HG03378 (cell line): ENCODE measurements at regions not wholly inside any gene's neighbourhood (a gene's known extent, or its start where the extent isn't known, plus 50 kb on each side); places are given as distances from the start of the nearest gene placed in this dataset.

ENCODE experiments used
- ATAC-seq: cut with Tn5 transposase; IDR thresholded peaks from one replicate; pipeline ENCODE4 v1.9.1; 2021; ENCODE audit warnings: mild to moderate bottlenecking, moderate library complexity; ENCODE audit not compliant: unreplicated experiment

DNA sequence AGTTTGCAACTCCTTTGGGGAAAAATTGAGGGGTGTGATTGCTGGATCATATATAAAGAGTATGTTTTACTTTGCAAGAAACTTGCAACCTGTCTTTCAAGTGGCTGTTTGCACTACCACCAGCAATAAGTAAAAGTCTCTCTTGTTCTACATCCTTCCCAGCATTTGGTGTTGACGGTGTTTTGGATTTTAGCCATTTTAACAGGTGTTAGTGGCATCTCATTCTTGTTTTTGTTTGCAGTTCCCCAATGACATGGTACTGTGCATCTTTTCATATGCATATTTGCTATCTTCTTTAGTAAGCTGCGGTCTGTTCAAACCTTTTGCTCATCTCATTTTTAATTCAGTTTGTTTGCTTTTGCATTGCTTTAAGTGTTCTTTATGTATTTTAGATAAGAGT, 535.5 kb downstream of the LRRIQ3 start:
- ATAC-seq: no peak

DNA sequence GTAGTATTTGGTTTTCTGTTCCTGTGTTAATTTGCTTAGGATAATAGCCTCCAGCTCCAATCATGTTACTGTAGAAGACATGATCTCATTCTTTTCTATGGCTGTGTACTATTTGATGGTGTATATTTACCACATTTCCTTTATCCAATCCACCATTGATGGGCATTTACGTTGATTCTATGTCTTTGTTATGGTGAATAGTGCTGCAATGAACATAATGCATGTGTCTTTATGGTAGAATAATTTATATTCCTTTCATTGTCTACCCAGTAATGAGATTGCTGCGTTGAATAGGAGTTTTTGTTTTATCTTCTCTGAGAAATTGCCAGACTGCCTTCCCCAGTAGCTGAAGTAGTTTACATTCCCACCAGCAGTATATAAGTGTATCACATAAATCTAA, 538.8 kb downstream of the LRRIQ3 start:
- no peak for ATAC-seq

DNA sequence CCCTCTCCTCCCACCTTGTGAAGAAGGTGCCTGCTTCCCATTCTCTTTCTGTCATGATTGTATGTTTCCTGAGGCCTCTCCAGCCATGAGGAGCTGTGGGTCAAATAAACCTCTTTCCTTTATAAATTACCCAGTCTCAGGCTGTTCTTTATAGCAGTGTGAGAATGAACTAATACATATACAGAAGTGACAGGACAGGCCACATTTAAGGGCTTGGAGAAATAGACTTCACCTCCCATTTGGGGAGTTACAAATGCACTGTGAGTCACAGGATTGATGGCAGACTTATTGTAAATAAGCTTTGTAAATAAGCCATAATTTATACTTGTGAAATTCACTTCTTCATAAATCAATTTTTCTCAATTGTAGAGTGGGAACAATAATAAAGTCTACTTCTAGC, 543.3 kb downstream of the LRRIQ3 start:
- ATAC-seq: no peak

DNA sequence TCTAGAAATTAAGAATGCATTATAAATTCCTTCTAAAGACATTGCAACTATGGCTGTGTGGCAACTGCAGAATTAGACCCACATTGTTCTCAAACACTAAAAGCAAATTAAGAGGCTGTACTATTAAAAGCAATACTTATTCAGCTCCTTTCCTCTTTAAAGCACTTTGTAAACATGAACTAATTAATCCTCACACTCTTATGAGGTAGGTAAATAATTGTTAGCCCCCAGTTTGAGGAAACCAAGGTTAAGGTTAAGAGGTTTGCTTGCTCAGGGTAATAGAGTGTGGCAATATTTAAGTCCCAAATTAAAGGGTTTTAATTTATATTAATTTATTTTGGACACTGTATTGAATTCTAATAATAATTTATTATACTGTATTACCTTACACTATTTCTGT, 553.8 kb downstream of the LRRIQ3 start:
- no peak for ATAC-seq

DNA sequence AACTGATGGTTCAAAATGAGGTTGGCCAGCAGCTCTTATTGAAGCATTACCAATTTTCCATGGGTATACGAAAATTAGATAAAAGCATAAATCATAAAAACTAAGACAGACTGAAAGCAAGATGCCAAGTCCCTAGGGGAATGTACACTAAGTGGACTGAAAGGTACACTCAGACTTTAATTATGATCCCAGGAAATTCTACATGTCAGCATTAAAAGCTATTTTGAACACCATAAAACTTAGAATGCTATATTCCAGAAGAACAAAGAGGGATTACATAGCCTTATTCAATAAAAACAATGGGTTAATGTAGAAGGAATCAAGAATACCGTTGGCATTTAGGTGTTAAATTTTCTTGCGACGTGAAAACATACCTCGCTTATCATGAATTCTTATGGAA, 558.5 kb downstream of the LRRIQ3 start:
- ATAC-seq: no peak

DNA sequence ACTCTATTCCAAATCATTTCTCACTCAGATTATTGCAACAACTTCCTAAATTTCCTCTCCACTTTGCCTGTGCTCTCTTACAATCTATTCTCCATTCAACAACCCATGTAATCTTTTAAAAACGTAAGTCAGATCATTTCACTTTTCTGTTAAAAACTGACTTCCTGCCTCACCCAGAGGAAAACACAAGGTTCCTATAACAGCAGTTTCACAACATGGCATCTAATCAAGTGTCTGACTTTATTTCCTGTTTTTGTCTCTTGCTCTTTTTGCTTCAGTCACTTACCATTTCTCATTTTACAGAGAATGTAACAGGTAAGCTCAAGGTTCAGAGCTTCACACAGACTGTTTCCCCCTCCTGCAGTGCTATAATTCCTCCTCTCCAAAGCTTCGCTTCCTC, 560.7 kb downstream of the LRRIQ3 start:
- ATAC-seq: no peak

DNA sequence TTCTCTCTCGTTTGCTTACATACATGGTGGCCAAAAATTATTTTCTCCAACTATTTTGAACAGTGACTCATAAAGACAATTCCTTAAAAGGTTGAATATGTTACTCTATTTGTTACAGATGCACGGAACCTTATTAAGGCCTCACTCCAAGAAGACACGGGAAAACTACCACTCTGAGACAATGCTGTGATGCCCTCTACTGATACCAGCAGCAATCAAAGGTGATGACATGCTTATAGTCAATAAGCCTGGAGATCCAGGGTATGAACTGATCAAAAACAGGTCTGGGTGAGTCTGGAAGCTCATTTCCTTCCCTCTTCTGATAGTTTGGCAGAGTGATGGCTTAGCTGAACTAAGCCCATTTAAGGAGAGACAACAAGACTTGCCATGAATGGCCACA, 563.0 kb downstream of the LRRIQ3 start:
- no peak for ATAC-seq

DNA sequence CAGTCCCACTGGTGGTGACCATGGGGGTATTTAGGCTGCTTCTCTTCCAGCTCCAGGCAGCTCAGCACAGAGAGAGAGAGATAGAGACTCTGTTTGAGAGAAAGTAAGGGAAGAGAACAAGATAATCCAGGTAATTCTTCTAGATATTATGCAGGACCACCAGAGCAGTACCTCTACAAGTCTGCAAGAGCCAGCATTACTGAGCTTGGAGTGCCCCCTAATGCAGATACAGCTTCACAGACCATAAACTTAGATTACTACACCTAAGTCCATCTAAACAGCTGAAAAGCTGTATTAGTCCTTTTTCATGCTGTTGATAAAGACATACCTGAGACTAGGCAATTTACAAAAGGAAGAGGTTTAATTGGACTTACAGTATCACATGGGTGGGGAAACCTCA, 570.3 kb downstream of the LRRIQ3 start:
- no peak for ATAC-seq

DNA sequence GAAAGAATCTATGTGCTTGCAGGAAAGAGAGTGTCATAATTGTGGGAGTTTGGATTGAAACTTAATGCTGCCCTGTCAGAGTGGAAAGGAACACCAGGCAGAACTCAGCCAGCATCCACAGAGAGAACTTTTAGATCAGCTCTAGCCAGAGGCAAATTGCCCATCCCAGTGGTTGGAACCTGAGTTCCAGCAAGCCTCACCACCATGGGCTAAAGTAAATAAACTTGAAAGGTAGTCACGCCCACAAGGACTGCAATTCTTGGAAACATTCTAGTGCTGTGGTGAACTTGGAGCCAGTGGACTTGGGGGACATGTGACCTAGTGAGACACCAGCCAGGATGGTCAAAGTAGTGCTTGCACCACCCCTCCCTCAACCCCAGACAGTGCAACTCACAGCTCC, 571.6 kb downstream of the LRRIQ3 start:
- no peak for ATAC-seq

DNA sequence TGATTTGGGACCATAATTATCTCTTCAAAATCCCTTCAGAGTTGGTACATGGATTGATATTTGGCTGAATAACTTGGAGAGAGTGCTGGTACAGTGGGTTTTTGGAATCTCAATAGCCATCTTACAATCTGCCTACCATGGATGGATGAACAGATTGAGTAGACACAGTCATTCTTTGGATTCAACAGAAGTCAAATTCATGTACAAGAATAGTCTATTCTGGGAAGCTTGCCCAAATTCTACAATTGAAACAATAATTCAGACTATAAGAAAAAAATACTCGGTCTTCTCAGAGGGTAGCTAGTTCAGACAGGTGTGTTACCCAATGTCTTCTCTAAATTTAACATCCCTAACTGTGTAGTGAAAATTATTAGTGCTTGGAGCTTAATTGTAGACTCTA, 574.0 kb downstream of the LRRIQ3 start:
- ATAC-seq: no peak

DNA sequence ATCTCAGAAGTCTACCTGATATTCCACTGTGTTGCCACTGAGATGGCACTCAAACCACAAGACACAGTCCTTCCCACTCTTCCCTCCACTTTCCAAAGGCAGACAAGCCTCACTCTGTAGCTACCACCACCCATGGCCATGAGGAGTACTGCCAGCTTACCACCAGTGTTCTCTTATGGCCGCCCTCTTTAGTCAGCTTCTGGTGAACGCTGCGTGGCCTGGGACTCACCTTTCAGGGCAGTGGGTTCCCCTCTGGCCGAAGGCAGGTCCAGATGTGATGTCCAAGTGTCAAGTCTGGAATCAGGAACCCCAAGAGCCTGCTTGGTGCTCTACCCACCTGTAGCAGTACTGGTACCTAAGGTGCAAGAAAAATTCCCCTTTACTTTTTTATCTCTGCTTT, 580.8 kb downstream of the LRRIQ3 start:
- no peak for ATAC-seq

DNA sequence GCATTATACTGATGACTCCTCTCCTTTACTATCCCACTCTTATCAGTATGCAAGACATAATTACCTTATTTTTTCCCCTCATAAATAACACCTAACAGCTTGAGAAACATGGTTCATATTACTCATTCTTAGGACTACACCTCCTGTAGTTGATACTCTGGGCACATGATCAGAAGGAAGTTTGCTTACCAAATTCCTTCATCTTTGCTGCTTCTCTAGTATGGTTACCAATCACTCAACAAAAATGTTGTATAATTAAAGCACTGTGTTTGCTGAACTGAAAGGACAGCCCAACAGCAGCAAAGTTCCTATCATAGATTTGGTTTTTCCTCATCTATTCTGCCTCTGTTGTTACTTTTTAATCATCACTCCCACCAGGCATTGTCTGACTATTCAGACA, 586.3 kb downstream of the LRRIQ3 start:
- no peak for ATAC-seq

DNA sequence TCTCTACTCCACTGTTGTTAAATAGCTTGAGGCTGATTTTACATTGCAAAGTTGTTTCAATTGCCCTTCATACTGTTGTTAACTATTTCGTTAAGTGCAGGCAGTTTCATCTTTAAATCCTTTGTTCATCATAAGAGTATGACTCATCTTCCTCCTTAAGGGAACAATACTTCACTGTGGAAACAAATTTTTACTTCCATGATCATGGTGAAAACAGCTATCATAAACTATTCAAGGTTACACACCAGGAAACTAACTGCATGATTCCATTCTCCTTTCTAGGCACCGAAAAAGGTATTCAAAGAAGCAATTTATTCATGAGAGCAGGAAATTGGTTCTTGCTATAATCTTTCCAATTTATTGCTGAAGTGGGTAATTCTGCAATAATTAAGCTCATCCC, 593.2 kb downstream of the LRRIQ3 start:
- ATAC-seq: no peak

DNA sequence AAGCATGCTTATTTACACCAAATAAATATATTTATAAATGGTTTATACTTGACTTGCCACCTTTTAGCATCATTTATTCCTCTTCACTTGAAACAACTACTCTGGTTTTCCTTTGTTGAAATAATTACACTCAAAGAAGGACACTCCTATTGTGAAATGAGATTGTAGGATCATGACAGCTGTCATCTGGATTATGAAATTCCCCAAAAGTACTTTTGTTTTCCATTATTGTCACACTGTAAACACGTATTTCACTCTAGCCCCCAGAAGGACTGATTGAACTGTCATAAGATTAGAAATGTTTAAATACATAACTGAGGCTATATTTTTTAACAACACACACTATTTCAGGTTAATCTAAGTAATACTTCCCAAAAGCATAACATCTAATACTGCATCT, 593.8 kb downstream of the LRRIQ3 start:
- ATAC-seq: no peak

DNA sequence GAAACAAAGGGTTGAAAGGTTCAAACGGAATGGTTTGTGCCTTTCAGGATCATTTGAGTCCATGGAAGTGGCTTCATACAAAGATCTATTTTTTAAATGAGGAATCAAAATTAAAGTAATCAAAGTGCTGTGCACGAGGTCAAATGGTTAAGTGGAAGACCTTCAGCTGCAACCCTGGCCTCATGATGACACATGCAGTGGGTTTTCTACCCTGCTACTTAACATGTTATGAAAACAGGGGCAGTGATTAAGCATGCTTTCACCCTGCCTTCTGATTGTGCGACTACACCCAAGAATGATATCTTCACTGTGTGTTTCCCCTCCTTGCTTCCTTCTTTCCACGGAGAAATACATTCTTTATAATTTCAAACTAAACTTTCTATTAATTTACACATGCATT, 604.2 kb downstream of the LRRIQ3 start:
- ATAC-seq: no peak

DNA sequence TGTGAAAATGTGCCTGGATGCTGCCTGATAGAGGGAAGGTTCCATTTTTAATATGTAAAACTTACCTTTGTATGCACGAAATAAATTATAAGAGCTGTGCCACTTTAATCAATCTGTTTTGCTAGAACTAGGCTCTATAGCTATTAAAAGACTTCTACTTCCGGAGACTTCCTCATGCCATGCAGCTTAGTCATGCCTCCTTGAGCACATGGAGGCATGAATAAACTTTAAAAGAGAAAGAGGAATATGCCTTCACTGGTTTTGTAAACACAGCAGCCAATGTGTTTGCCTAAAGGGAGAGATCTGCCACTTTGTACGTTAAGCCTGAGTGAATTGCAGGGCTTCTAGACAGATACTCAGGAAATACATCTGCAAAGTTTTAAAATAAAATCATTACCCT, 604.6 kb downstream of the LRRIQ3 start:
- ATAC-seq: no peak

DNA sequence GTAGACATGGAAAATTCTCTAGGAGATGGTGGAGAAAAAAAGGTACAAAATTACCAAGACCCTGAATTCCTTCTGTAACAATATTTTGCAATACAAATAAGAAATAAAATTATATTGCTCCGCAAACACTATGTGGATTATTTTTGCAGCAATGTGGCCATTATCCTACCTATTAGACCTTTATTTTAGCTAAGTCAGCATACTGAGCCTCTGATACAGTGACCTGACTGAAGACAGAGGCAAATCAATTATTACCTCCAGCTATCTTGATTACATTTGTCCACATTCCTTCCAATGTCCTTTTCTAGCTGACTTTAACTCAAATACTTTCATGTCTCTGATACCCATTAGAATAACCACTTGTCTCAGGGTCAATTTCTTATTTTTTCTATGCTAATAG, 610.9 kb downstream of the LRRIQ3 start:
- ATAC-seq: no peak

DNA sequence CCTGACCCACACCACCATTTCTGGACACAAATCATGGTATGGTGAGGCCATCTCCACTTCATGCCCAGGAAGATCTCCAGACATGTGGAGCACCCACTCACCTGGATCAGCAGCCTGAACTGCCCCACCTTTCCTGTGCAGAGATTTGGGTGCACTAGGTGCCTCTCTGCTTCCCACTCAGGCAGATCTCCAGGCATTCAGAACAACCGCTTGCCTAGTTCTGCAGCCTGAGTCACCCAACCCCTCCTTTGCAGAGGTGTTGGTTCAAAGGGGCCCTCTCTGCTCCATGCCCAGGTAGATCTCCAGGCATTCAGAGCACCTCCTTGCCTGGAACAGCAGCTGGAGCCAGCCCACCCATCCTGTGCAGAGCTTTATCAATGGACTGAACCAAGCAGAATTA, 620.8 kb downstream of the LRRIQ3 start:
- no peak for ATAC-seq

DNA sequence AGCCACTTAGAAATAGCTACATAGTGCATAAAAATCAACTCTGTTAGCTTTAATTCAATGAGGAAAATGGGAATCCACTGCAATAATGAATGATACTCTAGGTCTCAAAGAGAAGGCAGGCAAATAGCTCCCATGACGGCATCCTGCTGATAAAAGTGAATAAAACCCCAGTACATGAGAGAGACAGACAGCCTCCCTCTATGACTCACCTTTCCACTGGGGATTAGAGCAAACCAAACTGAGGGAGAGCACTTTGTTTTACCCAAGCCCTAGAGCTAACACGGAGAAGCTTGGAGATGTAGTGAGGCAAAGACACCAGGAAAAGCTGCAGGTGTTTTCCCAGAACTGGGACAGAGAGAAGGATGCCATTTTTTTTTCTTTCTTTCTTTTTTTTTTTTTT, 621.9 kb downstream of the LRRIQ3 start:
- no peak for ATAC-seq

DNA sequence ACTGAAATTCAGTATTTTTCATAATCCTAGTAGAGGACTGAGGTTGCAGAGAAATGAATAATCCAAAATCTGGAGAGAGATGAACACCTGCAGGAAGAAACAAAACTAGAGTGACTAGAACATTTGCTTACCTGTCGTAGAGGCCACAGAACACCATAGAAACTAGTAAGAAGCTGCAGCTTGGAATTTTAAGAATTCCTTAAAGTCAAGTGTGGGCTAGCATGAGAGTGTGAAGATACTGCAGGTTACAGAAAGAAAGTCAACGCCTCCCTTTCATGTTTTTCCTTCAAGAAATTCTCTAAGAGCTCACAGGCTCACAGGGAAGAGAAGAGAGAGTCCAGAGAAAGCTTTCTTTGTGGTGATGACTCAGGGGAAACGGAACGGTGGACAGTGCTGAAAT, 633.7 kb downstream of the LRRIQ3 start:
- ATAC-seq: no peak

DNA sequence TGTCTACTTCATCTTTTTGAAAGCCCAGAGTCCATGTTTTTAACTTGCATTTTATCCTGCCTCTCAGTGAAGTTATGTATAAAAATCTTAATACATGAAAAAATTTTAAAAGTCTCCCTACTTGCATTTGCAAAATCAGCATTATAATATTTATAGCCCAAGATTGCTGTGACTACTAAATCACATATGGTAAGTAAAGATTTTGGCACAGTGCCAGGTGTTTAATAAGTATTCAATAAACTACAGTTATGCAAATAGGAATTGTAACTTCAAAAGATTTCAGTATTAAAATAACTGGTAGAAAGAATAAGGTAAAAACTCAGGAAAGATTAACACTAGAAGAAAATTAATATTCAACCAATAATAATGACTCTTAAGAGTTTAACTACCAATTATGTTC, 641.7 kb downstream of the LRRIQ3 start:
- ATAC-seq: no peak

DNA sequence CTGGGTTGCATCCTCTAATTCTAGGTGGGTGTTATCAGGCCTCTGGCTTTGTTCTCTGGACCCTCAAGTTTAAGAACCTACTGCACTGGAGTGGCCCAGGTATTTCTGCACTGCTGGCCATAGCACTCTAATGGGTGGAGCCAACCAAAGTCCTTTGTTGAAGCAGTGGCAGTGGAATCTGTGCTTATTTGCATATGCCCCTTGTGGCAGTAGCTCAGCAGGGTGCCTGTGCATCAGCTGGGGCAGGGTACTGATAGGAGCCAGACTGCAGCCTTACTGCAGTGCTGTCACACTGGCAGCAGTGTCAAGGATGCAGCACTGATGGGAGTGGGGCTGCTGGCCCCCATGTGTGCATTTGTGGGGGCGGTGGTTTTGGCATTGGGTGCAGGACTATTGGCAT, 660.6 kb downstream of the LRRIQ3 start:
- ATAC-seq: no peak

DNA sequence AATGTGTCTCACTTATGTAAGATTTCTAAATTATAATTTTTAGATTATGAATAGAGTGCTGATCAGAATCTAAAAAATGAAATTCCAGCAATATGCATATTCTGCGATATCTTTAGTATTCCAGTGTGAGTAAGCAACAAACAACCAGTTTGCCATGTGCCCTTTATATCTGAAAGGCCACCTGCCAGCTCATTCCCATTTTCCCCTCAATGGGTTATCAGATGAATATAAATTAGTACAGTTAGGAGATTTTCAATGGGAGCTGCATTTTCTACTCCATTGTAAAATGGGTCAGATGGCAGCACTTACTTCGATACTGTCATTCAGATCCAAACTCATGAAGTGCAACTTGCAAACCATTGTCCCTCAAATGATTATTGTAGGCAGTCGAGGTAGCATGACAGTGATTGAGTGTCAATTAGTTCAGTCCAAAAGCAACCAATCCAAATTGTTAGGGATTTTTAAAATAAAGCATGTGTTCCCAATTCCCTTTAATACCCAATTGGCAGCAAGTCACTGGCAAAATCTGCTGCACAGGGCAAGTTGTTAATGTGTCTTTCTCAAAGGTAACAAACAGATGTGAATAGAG, 680.3 kb downstream of the LRRIQ3 start:
- no peak for ATAC-seq

DNA sequence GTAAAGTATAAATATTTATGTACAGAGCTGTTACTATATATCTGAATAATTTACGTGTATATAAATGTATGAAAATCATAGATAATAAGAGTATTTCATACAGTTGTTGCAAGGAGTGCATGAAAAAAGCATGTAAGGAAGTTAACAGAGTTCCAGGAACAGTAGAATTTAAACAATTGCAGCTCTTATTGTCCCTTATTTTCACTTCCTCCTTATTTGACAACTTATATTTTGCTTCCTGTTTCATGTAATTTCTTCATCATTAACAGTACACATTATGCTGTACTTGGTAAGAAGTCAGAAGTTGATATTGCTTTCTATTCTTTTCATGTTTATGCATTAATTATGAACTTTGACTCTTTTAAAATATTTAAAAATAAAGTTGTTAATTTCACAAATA, 681.5 kb downstream of the LRRIQ3 start:
- no peak for ATAC-seq
